ENCODE measurements at regions not wholly inside any gene's neighbourhood (a gene's known extent, or its start where the extent isn't known, plus 50 kb on each side); places are given as distances from the start of the nearest gene placed in this dataset.
A peak's percentile ranks its signal among the peaks of the same experiment; 100 is the strongest.

GRCh38 chr1:68969441-68969840 lies 472.6 kb upstream of the DEPDC1 start:
- no peak for DNase-seq

GRCh38 chr1:68970571-68970970 lies 473.7 kb upstream of the DEPDC1 start:
- no peak for DNase-seq

GRCh38 chr1:68973459-68974244 lies 476.8 kb upstream of the DEPDC1 start:
- DNase-seq = no peak

GRCh38 chr1:68974447-68974846 lies 477.6 kb upstream of the DEPDC1 start:
- DNase-seq = no peak

GRCh38 chr1:68975212-68975933 lies 478.5 kb upstream of the DEPDC1 start:
- DNase-seq = no peak

GRCh38 chr1:68976916-68977610 lies 480.2 kb upstream of the DEPDC1 start:
- DNase-seq = no peak

- DNase-seq = no peak
Observed at GRCh38 chr1:68979891-68980290, 483.0 kb upstream of the DEPDC1 start.

GRCh38 chr1:68984289-68984688 lies 487.4 kb upstream of the DEPDC1 start:
- no peak for DNase-seq

- DNase-seq = no peak
Observed at GRCh38 chr1:68994096-68994495, 497.2 kb upstream of the DEPDC1 start.

GRCh38 chr1:69016468-69016867 lies 519.6 kb upstream of the DEPDC1 start:
- DNase-seq = no peak

- DNase-seq = no peak
Observed at GRCh38 chr1:69029649-69030048, 532.8 kb upstream of the DEPDC1 start.

GRCh38 chr1:69038379-69038778 lies 529.3 kb upstream of the LRRC7 start:
- DNase-seq = no peak

GRCh38 chr1:69045572-69045971 lies 522.1 kb upstream of the LRRC7 start:
- DNase-seq = peak; percentile 17

GRCh38 chr1:69055194-69055593 lies 512.5 kb upstream of the LRRC7 start:
- DNase-seq = peak; percentile 10

GRCh38 chr1:69058454-69058853 lies 509.3 kb upstream of the LRRC7 start:
- no peak for DNase-seq

- no peak for DNase-seq
Observed at GRCh38 chr1:69070660-69071373, 496.9 kb upstream of the LRRC7 start.

- DNase-seq = no peak
Observed at GRCh38 chr1:69073176-69073575, 494.5 kb upstream of the LRRC7 start.

GRCh38 chr1:69076631-69077030 lies 491.1 kb upstream of the LRRC7 start:
- no peak for DNase-seq

GRCh38 chr1:69077198-69077597 lies 490.5 kb upstream of the LRRC7 start:
- no peak for DNase-seq

- no peak for DNase-seq
Observed at GRCh38 chr1:69077633-69078032, 490.1 kb upstream of the LRRC7 start.

- DNase-seq = no peak
Observed at GRCh38 chr1:69081668-69082067, 486.1 kb upstream of the LRRC7 start.

GRCh38 chr1:69082312-69082711 lies 485.4 kb upstream of the LRRC7 start:
- no peak for DNase-seq

- no peak for DNase-seq
Observed at GRCh38 chr1:69086148-69086547, 481.6 kb upstream of the LRRC7 start.
